ENCODE measurements at regions not wholly inside any gene's neighbourhood (a gene's known extent, or its start where the extent isn't known, plus 50 kb on each side); places are given as distances from the start of the nearest gene placed in this dataset.

DNA sequence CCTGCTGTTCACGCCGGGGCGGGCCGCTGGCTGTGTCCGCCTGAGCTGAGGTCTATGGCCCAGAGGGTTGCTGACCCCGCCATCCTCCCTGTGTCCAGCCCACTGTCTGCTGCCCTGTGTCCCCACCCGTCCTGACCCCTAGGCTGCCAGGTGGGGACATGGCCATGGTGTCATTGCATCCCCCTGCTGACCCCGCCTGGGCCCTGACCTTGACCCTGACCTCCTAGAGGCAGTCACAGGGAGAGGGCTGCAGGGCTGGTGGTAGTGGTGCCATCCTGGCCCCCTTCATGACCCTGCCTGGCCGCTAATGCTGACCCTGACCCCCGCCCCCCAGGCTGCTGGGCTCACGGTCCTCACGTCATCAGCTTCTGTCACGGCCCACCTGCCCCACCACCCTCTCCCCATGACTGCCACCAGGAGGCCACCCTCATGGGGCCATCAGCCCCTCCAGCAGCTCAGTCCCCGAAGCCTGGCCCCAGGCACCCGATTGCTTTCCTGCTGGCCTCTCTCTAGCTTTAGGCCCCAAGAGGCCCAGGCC, 285.9 kb downstream of the BRD1 start:
- TF ChIP-seq, protein P1, sequence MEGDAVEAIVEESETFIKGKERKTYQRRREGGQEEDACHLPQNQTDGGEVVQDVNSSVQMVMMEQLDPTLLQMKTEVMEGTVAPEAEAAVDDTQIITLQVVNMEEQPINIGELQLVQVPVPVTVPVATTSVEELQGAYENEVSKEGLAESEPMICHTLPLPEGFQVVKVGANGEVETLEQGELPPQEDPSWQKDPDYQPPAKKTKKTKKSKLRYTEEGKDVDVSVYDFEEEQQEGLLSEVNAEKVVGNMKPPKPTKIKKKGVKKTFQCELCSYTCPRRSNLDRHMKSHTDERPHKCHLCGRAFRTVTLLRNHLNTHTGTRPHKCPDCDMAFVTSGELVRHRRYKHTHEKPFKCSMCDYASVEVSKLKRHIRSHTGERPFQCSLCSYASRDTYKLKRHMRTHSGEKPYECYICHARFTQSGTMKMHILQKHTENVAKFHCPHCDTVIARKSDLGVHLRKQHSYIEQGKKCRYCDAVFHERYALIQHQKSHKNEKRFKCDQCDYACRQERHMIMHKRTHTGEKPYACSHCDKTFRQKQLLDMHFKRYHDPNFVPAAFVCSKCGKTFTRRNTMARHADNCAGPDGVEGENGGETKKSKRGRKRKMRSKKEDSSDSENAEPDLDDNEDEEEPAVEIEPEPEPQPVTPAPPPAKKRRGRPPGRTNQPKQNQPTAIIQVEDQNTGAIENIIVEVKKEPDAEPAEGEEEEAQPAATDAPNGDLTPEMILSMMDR (IDR thresholded peaks at IDR 0.05; ENCODE audit: insufficient read depth, low read length) = no peak
- TF ChIP-seq SPI1 (IDR thresholded peaks at IDR 0.05; ENCODE audit: borderline replicate concordance, low read depth) (no peak), GABPA (IDR thresholded peaks at IDR 0.05; ENCODE audit: low read depth) (no peak), POLR2AphosphoS5 (IDR thresholded peaks at IDR 0.05; ENCODE audit: low read depth) (no peak)

Data from HL-60 (cell line).